ENCODE measurements at regions not wholly inside any gene's neighbourhood (a gene's known extent, or its start where the extent isn't known, plus 50 kb on each side); places are given as distances from the start of the nearest gene placed in this dataset.

DNA sequence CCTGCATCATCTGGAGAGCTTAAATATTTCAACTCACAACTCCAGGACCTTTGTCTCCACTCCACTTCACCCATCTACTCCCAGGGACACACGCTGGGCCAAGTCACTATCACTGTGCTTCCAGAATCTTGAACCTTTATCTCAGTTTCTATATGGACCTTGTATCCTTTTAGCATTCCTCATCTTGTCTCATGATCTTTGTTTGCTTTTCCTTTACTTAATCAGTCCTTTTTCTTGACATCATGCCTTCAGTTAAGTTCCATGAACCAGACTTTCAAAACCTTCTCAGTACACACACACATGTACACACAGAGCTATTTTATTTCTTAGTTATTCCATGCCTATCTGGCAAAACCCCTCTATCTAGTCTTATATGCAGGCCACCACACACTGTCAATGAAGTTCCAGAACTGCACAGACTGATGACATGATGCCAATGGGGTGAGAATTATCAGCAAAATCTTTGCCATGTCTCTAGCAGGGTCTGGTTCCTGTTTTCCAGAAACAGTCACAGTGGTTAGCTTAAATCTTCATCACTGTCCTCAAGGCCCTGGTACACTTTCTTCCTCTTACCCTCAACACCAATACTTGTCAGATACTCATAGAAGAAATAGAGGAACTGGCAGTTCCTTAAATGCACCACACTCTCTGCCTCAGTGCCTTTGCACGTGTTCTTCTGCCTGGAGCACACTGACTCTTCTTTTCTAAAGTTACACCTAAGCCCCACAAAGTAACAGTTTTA lies 77.6 kb upstream of the STARD13 start:
- H3K4me3 Mint-ChIP-seq, result no peak overlapping the region
- intact Hi-C loops (cut with micrococcal nuclease), result no loop called here
- peaks cover 0 to 5% (median 3%) of the 10 kb centered on the region in 4 donors for H3K4me1 Mint-ChIP-seq
- no peak overlapping the region for H3K27ac Mint-ChIP-seq
- H3K36me3 Mint-ChIP-seq, result no peaks in the 10 kb centered on the region
- DNase-seq, result no peak
- peaks cover 6 to 8% of the 10 kb centered on the region in 2 donors for H3K27me3 Mint-ChIP-seq
- ChIA-PET CTCF (ENCODE audit: partially characterized antibody) (interaction anchor here (0.6 kb wide), 1 partner anchor 296 kb away, joined by 3 read pairs; no protein-coding TSS in a partner anchor), POLR2A (ENCODE audit: partially characterized antibody) (no interaction called here)
- no peaks in the 10 kb centered on the region for H3K27me3 ChIP-seq (ENCODE audit: insufficient read depth, low read length)
- H3K9me3 ChIP-seq (ENCODE audit: control insufficient read depth in 1 of 2, low read length in 2 of 2), result no peaks in the 10 kb centered on the region
- no peak overlapping the region for H3K4me3 ChIP-seq (ENCODE audit: low read length in 2 of 2)
- H3K4me1 ChIP-seq (ENCODE audit: insufficient read depth, low read length), result no peaks in the 10 kb centered on the region
- no peak overlapping the region for H3K27ac ChIP-seq (ENCODE audit: low read depth, low read length)
- no peaks in the 10 kb centered on the region for H3K36me3 ChIP-seq (ENCODE audit: insufficient read depth, low read length)
- peaks cover 0 to 4% (median 1%) of the 10 kb centered on the region in 8 donors for H3K9me3 Mint-ChIP-seq

GRCh38 chr13:33364192-33364591 lies 78.6 kb upstream of the STARD13 start:
- no peak overlapping the region for H3K4me3 Mint-ChIP-seq
- ChIA-PET POLR2A (ENCODE audit: partially characterized antibody) (no interaction called here), CTCF (ENCODE audit: partially characterized antibody) (no interaction called here)
- Histone ChIP-seq H3K27me3 (ENCODE audit: insufficient read depth, low read length) (no peaks in the 10 kb centered on the region), H3K9me3 (ENCODE audit: control insufficient read depth in 1 of 2, low read length in 2 of 2) (no peaks in the 10 kb centered on the region), H3K4me1 (ENCODE audit: insufficient read depth, low read length) (no peaks in the 10 kb centered on the region), H3K36me3 (ENCODE audit: insufficient read depth, low read length) (no peaks in the 10 kb centered on the region), H3K4me3 (ENCODE audit: low read length in 2 of 2) (no peak overlapping the region), H3K27ac (ENCODE audit: low read depth, low read length) (no peak overlapping the region)
- peaks cover 0 to 6% (median 3%) of the 10 kb centered on the region in 4 donors for H3K4me1 Mint-ChIP-seq
- no peak for DNase-seq
- H3K36me3 Mint-ChIP-seq, result no peaks in the 10 kb centered on the region
- H3K9me3 Mint-ChIP-seq, result peaks cover 0 to 4% (median 0%) of the 10 kb centered on the region in 8 donors
- peaks cover 4% of the 10 kb centered on the region in 2 donors for H3K27me3 Mint-ChIP-seq
- H3K27ac Mint-ChIP-seq, result no peak overlapping the region
- intact Hi-C loops (cut with micrococcal nuclease), result no loop called here

DNA sequence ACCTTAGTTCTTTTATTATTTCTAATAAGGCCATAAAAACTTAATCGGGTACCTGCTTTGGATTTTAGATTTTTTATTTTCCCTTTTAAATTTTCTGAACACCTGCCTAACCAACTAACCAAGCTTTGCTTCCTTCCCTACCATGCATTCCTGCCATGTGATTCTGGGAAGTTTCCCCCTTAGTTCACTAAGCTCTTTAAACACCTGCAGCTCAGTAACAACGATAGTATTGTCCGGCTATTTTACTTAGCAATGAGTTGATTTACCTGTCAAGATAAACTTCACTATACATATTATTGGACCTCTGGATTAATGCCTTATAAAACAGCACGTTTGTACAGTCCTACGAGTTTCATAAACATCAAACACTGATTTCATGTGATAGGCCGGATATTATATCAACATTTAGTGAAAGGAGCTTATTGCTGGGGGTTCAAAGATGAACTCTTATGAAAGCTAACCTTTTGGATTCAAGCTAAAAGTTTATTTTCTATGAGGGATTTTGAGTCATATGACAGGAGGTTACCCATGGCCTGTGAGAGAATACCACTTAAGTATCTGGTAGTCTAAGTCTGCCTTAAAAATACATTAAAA lies 81.0 kb upstream of the STARD13 start:
- Histone ChIP-seq H3K27ac (ENCODE audit: low read depth, low read length) (no peak overlapping the region), H3K27me3 (ENCODE audit: insufficient read depth, low read length) (no peaks in the 10 kb centered on the region), H3K4me3 (ENCODE audit: low read length in 2 of 2) (no peak overlapping the region), H3K9me3 (ENCODE audit: control insufficient read depth in 1 of 2, low read length in 2 of 2) (no peaks in the 10 kb centered on the region), H3K4me1 (ENCODE audit: insufficient read depth, low read length) (no peaks in the 10 kb centered on the region), H3K36me3 (ENCODE audit: insufficient read depth, low read length) (no peaks in the 10 kb centered on the region)
- POLR2A ChIA-PET (ENCODE audit: partially characterized antibody), result no interaction called here
- Mint-ChIP-seq H3K27ac (no peak overlapping the region), H3K27me3 (peaks cover 2 to 3% of the 10 kb centered on the region in 2 donors), H3K4me3 (no peak overlapping the region), H3K4me1 (peaks cover 0 to 6% (median 3%) of the 10 kb centered on the region in 4 donors), H3K36me3 (no peaks in the 10 kb centered on the region), H3K9me3 (no peaks in the 10 kb centered on the region)
- intact Hi-C loops (cut with micrococcal nuclease), result no loop called here
- no peak for DNase-seq
- CTCF ChIA-PET (ENCODE audit: partially characterized antibody), result no interaction called here

DNA sequence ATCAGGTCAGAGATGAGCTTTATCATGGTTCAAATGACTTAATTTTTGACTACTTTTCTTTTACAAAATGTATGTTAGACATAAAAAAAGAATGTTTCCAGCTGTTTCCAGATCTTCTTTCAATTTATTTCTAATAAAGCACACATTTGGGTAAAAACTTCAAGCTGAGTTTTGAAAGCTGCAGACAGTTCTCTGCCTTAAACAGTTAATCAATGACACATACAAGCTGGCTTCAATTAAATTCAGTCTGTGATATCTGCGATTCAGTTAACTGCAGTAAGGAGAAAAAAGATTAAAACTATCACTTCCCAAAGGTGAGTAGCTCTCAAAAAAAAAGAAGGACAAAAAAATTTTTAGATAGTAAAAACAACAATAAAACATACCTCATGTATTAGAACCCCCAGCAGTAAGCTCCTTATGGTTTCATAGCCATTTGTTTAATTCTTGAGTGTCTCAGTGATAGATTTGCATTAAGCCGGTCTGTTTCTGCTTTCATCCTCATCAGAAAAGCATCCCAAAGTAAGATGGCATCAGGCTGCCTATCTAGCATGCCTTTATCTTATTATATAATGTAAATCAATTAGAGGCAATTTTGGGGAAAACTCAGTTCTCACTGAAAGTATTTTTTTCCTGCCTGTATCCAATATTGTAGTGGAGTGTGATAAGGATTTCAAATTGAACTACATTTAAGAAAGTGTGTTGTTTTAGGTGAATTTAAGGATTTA lies 81.8 kb upstream of the STARD13 start:
- no peaks in the 10 kb centered on the region for H3K36me3 ChIP-seq (ENCODE audit: insufficient read depth, low read length)
- Mint-ChIP-seq H3K27ac (no peak overlapping the region), H3K4me3 (no peak overlapping the region), H3K27me3 (peaks cover 2 to 3% of the 10 kb centered on the region in 2 donors), H3K36me3 (no peaks in the 10 kb centered on the region), H3K4me1 (peaks cover 0 to 6% (median 3%) of the 10 kb centered on the region in 4 donors), H3K9me3 (no peaks in the 10 kb centered on the region)
- H3K4me3 ChIP-seq (ENCODE audit: low read length in 2 of 2), result no peak overlapping the region
- intact Hi-C loops (cut with micrococcal nuclease), result no loop called here
- no peaks in the 10 kb centered on the region for H3K27me3 ChIP-seq (ENCODE audit: insufficient read depth, low read length)
- ChIA-PET CTCF (ENCODE audit: partially characterized antibody) (no interaction called here), POLR2A (ENCODE audit: partially characterized antibody) (no interaction called here)
- no peak for DNase-seq
- H3K27ac ChIP-seq (ENCODE audit: low read depth, low read length), result no peak overlapping the region
- H3K4me1 ChIP-seq (ENCODE audit: insufficient read depth, low read length), result no peaks in the 10 kb centered on the region
- no peaks in the 10 kb centered on the region for H3K9me3 ChIP-seq (ENCODE audit: control insufficient read depth in 1 of 2, low read length in 2 of 2)

DNA sequence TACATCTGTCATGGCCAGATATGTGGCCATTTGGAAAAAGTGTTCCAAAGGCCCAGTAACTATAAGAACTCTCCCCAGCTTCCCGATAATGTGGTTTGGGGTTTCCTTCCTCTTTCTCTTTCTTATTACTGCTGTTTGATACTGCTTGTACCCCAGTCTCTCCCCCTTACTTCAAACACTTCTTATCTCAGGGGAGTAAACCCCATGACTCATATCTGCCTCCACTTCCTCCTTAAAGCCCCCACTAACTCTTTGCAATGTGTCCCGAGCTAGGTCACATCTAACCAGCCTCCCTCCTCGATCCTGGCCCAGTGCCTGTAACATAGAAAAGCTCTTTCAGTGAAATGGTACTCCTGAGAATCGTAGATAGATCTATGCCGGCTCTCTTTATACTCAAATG lies 82.4 kb upstream of the STARD13 start:
- no peak overlapping the region for H3K4me3 ChIP-seq (ENCODE audit: low read length in 2 of 2)
- Mint-ChIP-seq H3K36me3 (no peaks in the 10 kb centered on the region), H3K9me3 (no peaks in the 10 kb centered on the region), H3K27ac (no peak overlapping the region), H3K27me3 (peaks cover 2 to 3% of the 10 kb centered on the region in 2 donors), H3K4me3 (no peak overlapping the region), H3K4me1 (peaks cover 0 to 6% (median 3%) of the 10 kb centered on the region in 4 donors)
- H3K27me3 ChIP-seq (ENCODE audit: insufficient read depth, low read length), result no peaks in the 10 kb centered on the region
- H3K4me1 ChIP-seq (ENCODE audit: insufficient read depth, low read length), result no peaks in the 10 kb centered on the region
- H3K27ac ChIP-seq (ENCODE audit: low read depth, low read length), result no peak overlapping the region
- POLR2A ChIA-PET (ENCODE audit: partially characterized antibody), result no interaction called here
- no peaks in the 10 kb centered on the region for H3K9me3 ChIP-seq (ENCODE audit: control insufficient read depth in 1 of 2, low read length in 2 of 2)
- H3K36me3 ChIP-seq (ENCODE audit: insufficient read depth, low read length), result no peaks in the 10 kb centered on the region
- intact Hi-C loops (cut with micrococcal nuclease), result no loop called here
- CTCF ChIA-PET (ENCODE audit: partially characterized antibody), result no interaction called here
- no peak for DNase-seq

DNA sequence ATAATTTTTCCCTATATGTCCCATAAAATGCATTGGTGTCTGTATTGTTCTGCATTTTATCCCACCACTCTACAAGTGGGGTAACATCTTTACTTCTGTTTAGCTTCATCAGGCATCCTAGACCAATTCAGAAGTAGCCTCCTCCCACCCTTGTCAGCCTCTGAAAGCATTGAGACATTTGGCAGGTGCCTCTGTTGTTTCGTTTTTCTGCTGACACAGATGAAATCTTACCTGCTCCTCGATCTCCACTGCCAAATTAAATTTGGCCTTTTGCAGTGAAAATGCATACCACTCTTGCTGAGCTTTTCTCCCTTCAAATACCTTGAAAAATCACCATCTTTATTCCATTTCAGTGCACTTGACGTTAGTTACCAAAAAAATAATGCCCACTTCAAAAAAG lies 83.5 kb upstream of the STARD13 start:
- Mint-ChIP-seq H3K4me3 (no peak overlapping the region), H3K9me3 (no peaks in the 10 kb centered on the region), H3K27me3 (peaks cover 0 to 2% of the 10 kb centered on the region in 2 donors), H3K27ac (no peak overlapping the region), H3K4me1 (peaks cover 0 to 6% (median 3%) of the 10 kb centered on the region in 4 donors), H3K36me3 (no peaks in the 10 kb centered on the region)
- Histone ChIP-seq H3K27ac (ENCODE audit: low read depth, low read length) (no peak overlapping the region), H3K27me3 (ENCODE audit: insufficient read depth, low read length) (no peaks in the 10 kb centered on the region), H3K36me3 (ENCODE audit: insufficient read depth, low read length) (no peaks in the 10 kb centered on the region), H3K4me3 (ENCODE audit: low read length in 2 of 2) (no peak overlapping the region), H3K4me1 (ENCODE audit: insufficient read depth, low read length) (no peaks in the 10 kb centered on the region), H3K9me3 (ENCODE audit: control insufficient read depth in 1 of 2, low read length in 2 of 2) (no peaks in the 10 kb centered on the region)
- CTCF ChIA-PET (ENCODE audit: partially characterized antibody), result no interaction called here
- DNase-seq, result no peak
- POLR2A ChIA-PET (ENCODE audit: partially characterized antibody), result no interaction called here
- intact Hi-C loops (cut with micrococcal nuclease), result no loop called here

GRCh38 chr13:33372251-33372919 lies 86.8 kb upstream of the STARD13 start:
- POLR2A ChIA-PET (ENCODE audit: partially characterized antibody), result no interaction called here
- Mint-ChIP-seq H3K4me3 (no peak overlapping the region), H3K4me1 (peaks cover 0 to 6% (median 3%) of the 10 kb centered on the region in 4 donors), H3K27ac (no peak overlapping the region), H3K36me3 (no peaks in the 10 kb centered on the region), H3K27me3 (peaks cover 2% of the 10 kb centered on the region in 2 donors), H3K9me3 (no peaks in the 10 kb centered on the region)
- intact Hi-C loops (cut with micrococcal nuclease), result no loop called here
- CTCF ChIA-PET (ENCODE audit: partially characterized antibody), result no interaction called here
- H3K36me3 ChIP-seq (ENCODE audit: insufficient read depth, low read length), result no peaks in the 10 kb centered on the region
- H3K4me3 ChIP-seq (ENCODE audit: low read length in 2 of 2), result no peak overlapping the region
- H3K27ac ChIP-seq (ENCODE audit: low read depth, low read length), result no peak overlapping the region
- no peaks in the 10 kb centered on the region for H3K4me1 ChIP-seq (ENCODE audit: insufficient read depth, low read length)
- H3K9me3 ChIP-seq (ENCODE audit: control insufficient read depth in 1 of 2, low read length in 2 of 2), result no peaks in the 10 kb centered on the region
- H3K27me3 ChIP-seq (ENCODE audit: insufficient read depth, low read length), result no peaks in the 10 kb centered on the region
- no peak for DNase-seq

Data from CD4-positive, alpha-beta memory T cell (primary cell).